GM23338 (cell line): ENCODE measurements at regions not wholly inside any gene's neighbourhood (a gene's known extent, or its start where the extent isn't known, plus 50 kb on each side); places are given as distances from the start of the nearest gene placed in this dataset.
A peak's percentile ranks its signal among the peaks of the same experiment; 100 is the strongest.

Experiments used
- ATAC-seq: fragments of 200-7000 bp; cut with Tn5 transposase; 3 replicates; pipeline ENCODE4 v1.9.1; 2020
- DNase-seq: peaks from one replicate; pipeline ENCODE4 v3.0.0-alpha.2; 2015; ENCODE audit warnings: low spot score
- H2AFZ ChIP-seq: fragments of 200-600 bp; sonication (generic); 2 replicates; pipeline ENCODE4 v1.8.0; 2016; ENCODE audit warnings: antibody characterized with exemption, mild to moderate bottlenecking, moderate library complexity
- H3F3A ChIP-seq: fragments of 200-600 bp; sonication (generic); replicated peaks from 2 replicates; pipeline ENCODE4 v1.8.0; 2017; ENCODE audit warnings: antibody characterized with exemption, mixed run types, low read depth
- H3K27ac ChIP-seq: fragments of 200-600 bp; sonication (generic); 2 replicates; pipeline ENCODE4 v1.6.1; 2016; ENCODE audit warnings: low read depth
- H3K27me3 ChIP-seq: fragments of 200-600 bp; sonication (generic); 2 replicates; pipeline ENCODE4 v1.8.0; 2016; ENCODE audit warnings: mild to moderate bottlenecking, mixed run types, moderate library complexity; ENCODE audit not compliant: insufficient read depth
- H3K36me3 ChIP-seq: fragments of 200-600 bp; sonication (generic); 2 replicates; pipeline ENCODE4 v1.8.0; 2016; ENCODE audit warnings: mild to moderate bottlenecking; ENCODE audit not compliant: insufficient read depth
- H3K4me1 ChIP-seq: fragments of 200-600 bp; sonication (generic); 2 replicates; pipeline ENCODE4 v1.8.0; 2016; ENCODE audit warnings: mild to moderate bottlenecking, moderate library complexity; ENCODE audit not compliant: insufficient read depth
- H3K4me2 ChIP-seq: fragments of 200-600 bp; sonication (generic); 2 replicates; pipeline ENCODE4 v1.7.1; 2017; ENCODE audit warnings: mixed run types
- H3K4me3 ChIP-seq: fragments of 200-600 bp; sonication (generic); 2 replicates; pipeline ENCODE4 v1.6.1; 2016; ENCODE audit warnings: mixed run types
- H3K79me2 ChIP-seq: fragments of 200-600 bp; sonication (generic); replicated peaks from 2 replicates; pipeline ENCODE4 v1.8.0; 2017; ENCODE audit warnings: mild to moderate bottlenecking; ENCODE audit not compliant: insufficient read depth
- H3K9me2 ChIP-seq: fragments of 200-600 bp; sonication (generic); 2 replicates; pipeline ENCODE4 v1.8.0; 2017; ENCODE audit not compliant: insufficient read depth
- H4K20me1 ChIP-seq: fragments of 200-600 bp; sonication (generic); replicated peaks from 2 replicates; pipeline ENCODE4 v1.8.0; 2017; ENCODE audit warnings: mild to moderate bottlenecking; ENCODE audit not compliant: insufficient read depth
- H3K27ac Mint-ChIP-seq: 2 replicates; pipeline ENCODE4 v1.8.0; 2020; ENCODE audit warnings: inconsistent platforms, mild to moderate bottlenecking, moderate library complexity, mixed read lengths
- H3K27me3 Mint-ChIP-seq: 3 replicates; pipeline ENCODE4 v1.8.0; 2022; ENCODE audit warnings: low read depth, mild to moderate bottlenecking, moderate library complexity, mixed read lengths, inconsistent platforms; ENCODE audit not compliant: insufficient read depth, poor library complexity
- H3K36me3 Mint-ChIP-seq: 3 replicates; pipeline ENCODE4 v1.8.0; 2021; ENCODE audit warnings: low read depth, mild to moderate bottlenecking, inconsistent platforms, moderate library complexity, mixed read lengths
- H3K4me1 Mint-ChIP-seq: 3 replicates; pipeline ENCODE4 v1.8.0; 2020; ENCODE audit warnings: mild to moderate bottlenecking, inconsistent platforms, mixed read lengths
- H3K4me3 Mint-ChIP-seq: 3 replicates; pipeline ENCODE4 v1.8.0; 2021; ENCODE audit warnings: moderate library complexity, mild to moderate bottlenecking, inconsistent platforms, mixed read lengths
- H3K9me3 Mint-ChIP-seq: 3 replicates; pipeline ENCODE4 v1.8.0; 2020; ENCODE audit warnings: moderate library complexity, mild to moderate bottlenecking, inconsistent platforms, mixed read lengths
- CREB1 ChIP-seq: fragments of 250-450 bp; sonication (Bioruptor Pico); IDR thresholded peaks from 2 replicates; pipeline ENCODE4 v1.5.0; 2020; ENCODE audit warnings: low read depth, mild to moderate bottlenecking, moderate library complexity
- CTCF ChIP-seq, 2 experiments: fragments of 200-600 bp in 1 of 2; sonication (generic) in 1 of 2; conservative IDR thresholded peaks; 2 replicates each; pipeline versions ENCODE4 v1.5.1 to v1.6.1; 2016 to 2017; ENCODE audit warnings: antibody characterized with exemption in 2 of 2, low read depth in 2 of 2, mild to moderate bottlenecking in 2 of 2, moderate library complexity in 1 of 2
- ETS1 ChIP-seq: IDR thresholded peaks from 2 replicates; pipeline ENCODE4 v1.6.1; 2016; ENCODE audit warnings: antibody characterized with exemption
- EZH2 ChIP-seq: fragments of 200-600 bp; sonication (generic); IDR thresholded peaks from one replicate; pipeline ENCODE4 v1.8.0; 2017; ENCODE audit warnings: antibody characterized with exemption, mild to moderate bottlenecking, low read depth; ENCODE audit not compliant: unreplicated experiment
- EZH2phosphoT487 ChIP-seq: fragments of 200-600 bp; sonication (generic); IDR thresholded peaks from one replicate; pipeline ENCODE4 v1.8.1; 2018; ENCODE audit warnings: antibody characterized with exemption; ENCODE audit not compliant: unreplicated experiment
- POLR2AphosphoS5 ChIP-seq: IDR thresholded peaks from 2 replicates; pipeline ENCODE4 v1.6.1; 2016; ENCODE audit warnings: antibody characterized with exemption, low read depth
- REST ChIP-seq: IDR thresholded peaks from one replicate; pipeline ENCODE4 v1.6.1; 2018; ENCODE audit warnings: antibody characterized with exemption; ENCODE audit not compliant: unreplicated experiment
- STAT1 ChIP-seq: IDR thresholded peaks from one replicate; pipeline ENCODE4 v1.6.1; 2016; ENCODE audit warnings: antibody characterized with exemption; ENCODE audit not compliant: unreplicated experiment
- ZNF114 ChIP-seq: fragments of 250-450 bp; sonication (Bioruptor Pico); IDR thresholded peaks from 2 replicates; pipeline ENCODE4 v1.5.0; 2020; ENCODE audit warnings: mild to moderate bottlenecking, moderate library complexity
- ZNF462 ChIP-seq: fragments of 250-450 bp; sonication (Bioruptor Pico); IDR thresholded peaks from 2 replicates; pipeline ENCODE4 v1.5.0; 2020; ENCODE audit warnings: mild to moderate bottlenecking, moderate library complexity

GRCh38 chr3:104631254-104631653 is 735.5 kb upstream of the ALCAM start:
- no peaks in the 10 kb centered on the region for H3K79me2 ChIP-seq
- Mint-ChIP-seq H3K27ac (no peak overlapping the region), H3K36me3 (peaks cover 31% of the 10 kb centered on the region), H3K4me1 (no peaks in the 10 kb centered on the region), H3K4me3 (no peak overlapping the region), H3K9me3 (peaks cover 30% of the 10 kb centered on the region), H3K27me3 (peaks cover 8% of the 10 kb centered on the region)
- no peak overlapping the region for H3K27ac ChIP-seq
- TF ChIP-seq EZH2phosphoT487 = no peak
- no peak for TF ChIP-seq CTCF (conservative IDR thresholded peaks at IDR 0.05; ENCODE audit: low read depth in 2 of 2)
- TF ChIP-seq ZNF114 = no peak
- no peak for TF ChIP-seq STAT1
- no peak for TF ChIP-seq EZH2
- no peak for TF ChIP-seq ETS1
- no peak for TF ChIP-seq POLR2AphosphoS5
- no peak overlapping the region for H3K4me3 ChIP-seq
- peak; percentile 3 for DNase-seq
- no peak overlapping the region for H3K4me2 ChIP-seq
- no peaks in the 10 kb centered on the region for H3K4me1 ChIP-seq
- no peaks in the 10 kb centered on the region for H3K27me3 ChIP-seq
- H4K20me1 ChIP-seq = no peaks in the 10 kb centered on the region
- no peaks in the 10 kb centered on the region for H3F3A ChIP-seq
- no peak for ATAC-seq
- H3K9me2 ChIP-seq = peaks cover 3% of the 10 kb centered on the region
- no peak overlapping the region for H2AFZ ChIP-seq
- H3K36me3 ChIP-seq = peaks cover 7% of the 10 kb centered on the region

GRCh38 chr3:104632521-104632920 is 734.2 kb upstream of the ALCAM start:
- Histone ChIP-seq H4K20me1 (no peaks in the 10 kb centered on the region), H2AFZ (no peak overlapping the region), H3K4me1 (no peaks in the 10 kb centered on the region), H3K79me2 (no peaks in the 10 kb centered on the region), H3F3A (no peaks in the 10 kb centered on the region), H3K4me2 (no peak overlapping the region), H3K9me2 (peaks cover 3% of the 10 kb centered on the region), H3K36me3 (peaks cover 7% of the 10 kb centered on the region), H3K27ac (no peak overlapping the region), H3K27me3 (no peaks in the 10 kb centered on the region), H3K4me3 (no peak overlapping the region)
- Mint-ChIP-seq H3K4me1 (no peaks in the 10 kb centered on the region), H3K4me3 (no peak overlapping the region), H3K9me3 (peaks cover 30% of the 10 kb centered on the region), H3K27ac (no peak overlapping the region), H3K27me3 (peaks cover 8% of the 10 kb centered on the region), H3K36me3 (peaks cover 31% of the 10 kb centered on the region)
- ATAC-seq = no peak
- no peak for DNase-seq
- TF ChIP-seq EZH2phosphoT487 (no peak), POLR2AphosphoS5 (no peak), EZH2 (no peak), STAT1 (no peak), REST (no peak), ZNF462 (CRISPR knock-in tag) (no peak), CREB1 (CRISPR knock-in tag) (no peak)
